Neural cell (in vitro differentiated cells): ENCODE measurements at regions not wholly inside any gene's neighbourhood (a gene's known extent, or its start where the extent isn't known, plus 50 kb on each side); places are given as distances from the start of the nearest gene placed in this dataset.

Source experiments
- CTCF ChIP-seq: fragments of 450-650 bp; IDR thresholded peaks from 2 replicates; pipeline ENCODE4 v1.5.1; 2014; ENCODE audit warnings: antibody characterized with exemption, mild to moderate bottlenecking, moderate library complexity; ENCODE audit not compliant: poor library complexity, severe bottlenecking
- EP300 ChIP-seq: fragments of 450-650 bp; conservative IDR thresholded peaks from 2 replicates; pipeline ENCODE4 v1.6.1; 2014; ENCODE audit warnings: antibody characterized with exemption, mild to moderate bottlenecking, moderate library complexity; ENCODE audit not compliant: poor library complexity, severe bottlenecking

GRCh38 chr22:49626361-49627216 lies 201.1 kb downstream of the BRD1 start:
- no peak for TF ChIP-seq CTCF
- TF ChIP-seq EP300 = no peak
